SK-N-SH (cell line): ENCODE measurements at regions not wholly inside any gene's neighbourhood (a gene's known extent, or its start where the extent isn't known, plus 50 kb on each side); places are given as distances from the start of the nearest gene placed in this dataset.

Source experiments
- CTCF ChIP-seq: fragments of 200-600 bp; sonication (generic); IDR thresholded peaks from 2 replicates; pipeline ENCODE4 v1.6.1; 2017; ENCODE audit warnings: antibody characterized with exemption, mild to moderate bottlenecking, moderate library complexity
- POLR2AphosphoS5 ChIP-seq: IDR thresholded peaks from 2 replicates; pipeline ENCODE4 v1.6.1; 2012; ENCODE audit warnings: low read depth, low read length
- RAD21 ChIP-seq: IDR thresholded peaks from 2 replicates; pipeline ENCODE4 v1.6.1; 2012; ENCODE audit warnings: mild to moderate bottlenecking, low read length
- TAF1 ChIP-seq: IDR thresholded peaks from 2 replicates; pipeline ENCODE4 v1.6.1; 2012; ENCODE audit warnings: low read depth, mild to moderate bottlenecking, low read length, moderate library complexity, borderline replicate concordance

- TF ChIP-seq CTCF (no peak), RAD21 (no peak), POLR2AphosphoS5 (no peak), TAF1 (no peak)
Observed at GRCh38 chr2:84257831-84258230, 201.2 kb downstream of the SUCLG1 start.
